Stimulated activated naive CD4-positive, alpha-beta T cell (primary cell): ENCODE measurements at regions not wholly inside any gene's neighbourhood (a gene's known extent, or its start where the extent isn't known, plus 50 kb on each side); places are given as distances from the start of the nearest gene placed in this dataset.

Source experiments
- DNase-seq, 6 experiments: peaks; one replicate each; lab custom pipeline; 2025; lab: John Stamatoyannopoulos, UW

- no peak for DNase-seq
These were observed 65.4 kb upstream of the ZC3H12C start for GRCh38 chr11:110027627-110028371.

- DNase-seq = no peak
These were observed 64.3 kb upstream of the ZC3H12C start for GRCh38 chr11:110028921-110029320.

- DNase-seq = no peak
These were observed 63.5 kb upstream of the ZC3H12C start for GRCh38 chr11:110029714-110030113.

- no peak for DNase-seq
These were observed 62.0 kb upstream of the ZC3H12C start for GRCh38 chr11:110031171-110031570.

- DNase-seq = no peak
These were observed 60.9 kb upstream of the ZC3H12C start for GRCh38 chr11:110032259-110032658.

GRCh38 chr11:110032957-110033570 lies 60.1 kb upstream of the ZC3H12C start:
- no peak for DNase-seq

GRCh38 chr11:110034806-110035205 lies 58.4 kb upstream of the ZC3H12C start:
- DNase-seq = no peak

- no peak for DNase-seq
These were observed 57.8 kb upstream of the ZC3H12C start for GRCh38 chr11:110035357-110035756.

- no peak for DNase-seq
These were observed 55.0 kb upstream of the ZC3H12C start for GRCh38 chr11:110038201-110038600.
